ENCODE measurements at regions not wholly inside any gene's neighbourhood (a gene's known extent, or its start where the extent isn't known, plus 50 kb on each side); places are given as distances from the start of the nearest gene placed in this dataset.

GRCh38 chr5:85716344-85717202, 901.2 kb upstream of the COX7C start:
- Histone ChIP-seq H3K27me3 (no peaks in the 10 kb centered on the region), H3K36me3 (no peaks in the 10 kb centered on the region), H3K27ac (no peak overlapping the region), H3K4me1 (no peaks in the 10 kb centered on the region), H3K9me3 (no peaks in the 10 kb centered on the region), H3K4me3 (no peak overlapping the region)
- DNase-seq (ENCODE audit: low spot score in 2 of 2) = no peak
- WGBS, 2 donors = 72 to 79% methylated on average over 8 of the region's 8 CpGs
- TF ChIP-seq, protein P1, sequence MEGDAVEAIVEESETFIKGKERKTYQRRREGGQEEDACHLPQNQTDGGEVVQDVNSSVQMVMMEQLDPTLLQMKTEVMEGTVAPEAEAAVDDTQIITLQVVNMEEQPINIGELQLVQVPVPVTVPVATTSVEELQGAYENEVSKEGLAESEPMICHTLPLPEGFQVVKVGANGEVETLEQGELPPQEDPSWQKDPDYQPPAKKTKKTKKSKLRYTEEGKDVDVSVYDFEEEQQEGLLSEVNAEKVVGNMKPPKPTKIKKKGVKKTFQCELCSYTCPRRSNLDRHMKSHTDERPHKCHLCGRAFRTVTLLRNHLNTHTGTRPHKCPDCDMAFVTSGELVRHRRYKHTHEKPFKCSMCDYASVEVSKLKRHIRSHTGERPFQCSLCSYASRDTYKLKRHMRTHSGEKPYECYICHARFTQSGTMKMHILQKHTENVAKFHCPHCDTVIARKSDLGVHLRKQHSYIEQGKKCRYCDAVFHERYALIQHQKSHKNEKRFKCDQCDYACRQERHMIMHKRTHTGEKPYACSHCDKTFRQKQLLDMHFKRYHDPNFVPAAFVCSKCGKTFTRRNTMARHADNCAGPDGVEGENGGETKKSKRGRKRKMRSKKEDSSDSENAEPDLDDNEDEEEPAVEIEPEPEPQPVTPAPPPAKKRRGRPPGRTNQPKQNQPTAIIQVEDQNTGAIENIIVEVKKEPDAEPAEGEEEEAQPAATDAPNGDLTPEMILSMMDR (IDR thresholded peaks at IDR 0.05) = no peak
- TF ChIP-seq EP300 (IDR thresholded peaks at IDR 0.05) (no peak), POLR2A (IDR thresholded peaks at IDR 0.05) (no peak)

DNA sequence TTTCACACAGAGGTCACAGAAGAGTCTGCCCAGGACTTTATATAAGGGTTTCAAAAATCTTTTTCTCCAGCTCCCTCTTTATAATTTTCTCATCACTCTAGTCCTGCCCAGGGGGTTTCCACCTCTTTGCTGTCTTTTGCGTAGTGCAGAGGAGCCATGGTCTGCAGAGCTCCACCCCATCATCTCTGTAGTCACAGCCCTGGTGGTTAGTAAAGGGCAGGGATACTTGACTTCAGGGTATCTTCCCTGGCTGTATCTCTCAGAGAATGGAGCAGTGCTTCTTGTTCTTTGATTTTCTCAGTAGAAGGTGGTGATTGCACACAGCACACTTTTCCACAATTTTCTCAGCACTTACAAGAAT, 900.6 kb upstream of the COX7C start:
- no peak overlapping the region for H3K4me3 ChIP-seq
- TF ChIP-seq EP300 (IDR thresholded peaks at IDR 0.05) (no peak), POLR2A (IDR thresholded peaks at IDR 0.05) (no peak)
- TF ChIP-seq, protein P1 (IDR thresholded peaks at IDR 0.05) = no peak
- H3K27me3 ChIP-seq = no peaks in the 10 kb centered on the region
- DNase-seq (ENCODE audit: low spot score in 2 of 2) = no peak
- H3K27ac ChIP-seq = no peak overlapping the region
- H3K36me3 ChIP-seq = no peaks in the 10 kb centered on the region
- WGBS, 2 donors = 69 to 88% methylated on average over 1 of the region's 1 CpG
- H3K9me3 ChIP-seq = no peaks in the 10 kb centered on the region
- no peaks in the 10 kb centered on the region for H3K4me1 ChIP-seq

- no peaks in the 10 kb centered on the region for H3K4me1 ChIP-seq
- WGBS, 2 donors = 65 to 81% methylated on average over 3 of the region's 3 CpGs
- H3K27ac ChIP-seq = no peak overlapping the region
- no peaks in the 10 kb centered on the region for H3K27me3 ChIP-seq
- H3K36me3 ChIP-seq = no peaks in the 10 kb centered on the region
- no peak for DNase-seq (ENCODE audit: low spot score in 2 of 2)
- no peak overlapping the region for H3K4me3 ChIP-seq
- TF ChIP-seq EP300 (IDR thresholded peaks at IDR 0.05) = no peak
- TF ChIP-seq POLR2A (IDR thresholded peaks at IDR 0.05) = no peak
- TF ChIP-seq, protein P1 (IDR thresholded peaks at IDR 0.05) = no peak
- no peaks in the 10 kb centered on the region for H3K9me3 ChIP-seq
Observed at GRCh38 chr5:85732185-85732584, 885.6 kb upstream of the COX7C start.

DNA sequence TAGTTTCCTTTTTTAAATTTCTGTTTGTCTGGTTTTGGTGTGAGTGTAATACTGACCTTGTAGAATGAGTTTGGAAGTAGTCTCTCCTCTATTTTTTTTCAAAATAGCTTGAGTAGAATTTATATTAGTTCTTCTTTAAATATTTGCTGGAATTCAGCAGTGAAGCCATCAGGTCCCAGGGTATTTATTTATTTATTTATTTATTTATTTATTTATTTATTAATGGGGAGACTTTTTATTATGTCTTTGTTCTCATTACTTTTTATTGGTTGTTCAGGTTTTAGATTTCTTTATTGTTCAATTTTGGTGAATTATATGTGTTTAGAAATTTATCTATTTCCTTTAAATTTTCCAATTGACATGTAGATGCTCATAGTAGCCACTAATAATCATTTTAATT, 875.8 kb upstream of the COX7C start:
- Histone ChIP-seq H3K27me3 (no peaks in the 10 kb centered on the region), H3K9me3 (no peaks in the 10 kb centered on the region), H3K4me3 (no peak overlapping the region), H3K36me3 (no peaks in the 10 kb centered on the region), H3K4me1 (no peaks in the 10 kb centered on the region), H3K27ac (no peak overlapping the region)
- no peak for DNase-seq (ENCODE audit: low spot score in 2 of 2)
- TF ChIP-seq EP300 (IDR thresholded peaks at IDR 0.05) (no peak), POLR2A (IDR thresholded peaks at IDR 0.05) (no peak)
- TF ChIP-seq, protein P1 (IDR thresholded peaks at IDR 0.05) = no peak

- TF ChIP-seq POLR2A (IDR thresholded peaks at IDR 0.05) (no peak), EP300 (IDR thresholded peaks at IDR 0.05) (no peak)
- TF ChIP-seq, protein P1 (IDR thresholded peaks at IDR 0.05) = no peak
- Histone ChIP-seq H3K4me1 (no peaks in the 10 kb centered on the region), H3K27ac (no peak overlapping the region), H3K36me3 (no peaks in the 10 kb centered on the region), H3K9me3 (no peaks in the 10 kb centered on the region), H3K4me3 (no peak overlapping the region), H3K27me3 (no peaks in the 10 kb centered on the region)
- 39 to 48% methylated on average over 1 of the region's 1 CpG for WGBS, 2 donors
- DNase-seq (ENCODE audit: low spot score in 2 of 2) = no peak
Observed at GRCh38 chr5:85760519-85760918, 857.2 kb upstream of the COX7C start.
